HCT116 (cell line): ENCODE measurements at regions not wholly inside any gene's neighbourhood (a gene's known extent, or its start where the extent isn't known, plus 50 kb on each side); places are given as distances from the start of the nearest gene placed in this dataset.

ENCODE experiments used
- ATAC-seq: fragments of 200-7000 bp; cut with Tn5 transposase; 2 replicates; pipeline ENCODE4 v1.9.1; 2020; ENCODE audit warnings: mild to moderate bottlenecking, moderate library complexity
- BruUV-seq: library from RNA; stranded (reverse); fragments of 400-500 nt; replicated peaks from 2 replicates; lab custom pipeline; 2021; lab: Mats Ljungman, UMichigan
- CTCF ChIA-PET: fragments of 300-600 bp; sonication (Branson Sonifier 250); formaldehyde crosslinking; loops from one replicate; lab custom pipeline; 2021; ENCODE audit warnings: antibody characterized with exemption; lab: Charles Lee
- POLR2A ChIA-PET: fragments of 300-600, 350-600 bp; sonication (Branson Sonifier 250); formaldehyde crosslinking; loops from one replicate; lab custom pipeline; 2021; ENCODE audit warnings: antibody characterized with exemption; lab: Charles Lee
- RAD21 ChIA-PET, 2 experiments: fragments of 300-600 bp; sonication (Branson Sonifier 250); formaldehyde crosslinking; loops; one replicate each; lab custom pipeline; 2023; ENCODE audit warnings: low total read pairs in 2 of 2; ENCODE audit not compliant: uncharacterized antibody in 2 of 2, unreplicated experiment in 2 of 2, low non-redundant PET in 1 of 2; lab: Charles Lee
- DNase-seq: peaks from one replicate; pipeline ENCODE4 v3.0.0-alpha.2; 2010; ENCODE audit warnings: low read depth, low spot score
- H2AFZ ChIP-seq: fragments of 200-600 bp; shearing (Covaris generic), sonication (generic); 2 replicates; pipeline ENCODE4 v1.6.1; 2017; ENCODE audit warnings: low read depth, mixed run types, mixed read lengths, antibody characterized with exemption, low read length; ENCODE audit not compliant: poor library complexity, severe bottlenecking
- H3K27ac ChIP-seq: 2 replicates; pipeline ENCODE4 v1.5.1; 2012; ENCODE audit warnings: low read depth, low read length
- H3K27me3 ChIP-seq: fragments of 200-600 bp; sonication (generic); 2 replicates; pipeline ENCODE4 v1.6.1; 2016; ENCODE audit warnings: mixed run types, low read length, mixed read lengths; ENCODE audit not compliant: insufficient read depth
- H3K36me3 ChIP-seq, 2 experiments: fragments of 200-500 bp in 1 of 2; fragments of 200-600 bp in 1 of 2; sonication (Bioruptor generic) in 1 of 2; sonication (generic) in 1 of 2; 2 replicates each; pipeline versions ENCODE4 v1.5.1 to v1.6.1; 2014 to 2016; ENCODE audit warnings: low read length in 2 of 2, inconsistent platforms in 1 of 2, mixed read lengths in 1 of 2, mixed run types in 1 of 2; ENCODE audit not compliant: insufficient read depth in 2 of 2, control insufficient read depth in 1 of 2
- H3K4me1 ChIP-seq, 2 experiments: fragments of 200-600 bp in 1 of 2; sonication (generic) in 1 of 2; 2 replicates each; pipeline versions ENCODE4 v1.5.1 to v1.6.1; 2012 to 2017; ENCODE audit warnings: low read length in 2 of 2, inconsistent platforms in 1 of 2, mild to moderate bottlenecking in 1 of 2, mixed read lengths in 1 of 2, mixed run types in 1 of 2, moderate library complexity in 1 of 2; ENCODE audit not compliant: insufficient read depth in 2 of 2, control insufficient read depth in 1 of 2
- H3K4me2 ChIP-seq: fragments of 200-600 bp; sonication (generic); 2 replicates; pipeline ENCODE4 v1.6.1; 2017; ENCODE audit warnings: mixed run types, low read length, mixed read lengths
- H3K4me3 ChIP-seq, 2 experiments: fragments of 200-600 bp in 1 of 2; sonication (generic) in 1 of 2; replicated peaks in 1 of 2; 2 replicates each; pipeline ENCODE4 v1.5.1; 2011 to 2016; ENCODE audit warnings: low read length in 2 of 2, control low read depth in 1 of 2, low read depth in 1 of 2, mild to moderate bottlenecking in 1 of 2, mixed read lengths in 1 of 2, mixed run types in 1 of 2
- H3K79me2 ChIP-seq: fragments of 200-600 bp; sonication (generic); 2 replicates; pipeline ENCODE4 v1.6.1; 2017; ENCODE audit warnings: mild to moderate bottlenecking, mixed run types, low read length, moderate library complexity, mixed read lengths; ENCODE audit not compliant: insufficient read depth
- H3K9ac ChIP-seq: fragments of 200-600 bp; sonication (generic); 2 replicates; pipeline ENCODE4 v1.6.1; 2016; ENCODE audit warnings: low read length, mixed read lengths
- H3K9me2 ChIP-seq: fragments of 200-600 bp; sonication (generic), shearing (Covaris generic); 2 replicates; pipeline ENCODE4 v1.6.1; 2017; ENCODE audit warnings: mixed run types, mild to moderate bottlenecking, moderate library complexity; ENCODE audit not compliant: insufficient read depth
- H3K9me3 ChIP-seq, 2 experiments: fragments of 200-500 bp in 1 of 2; fragments of 200-600 bp in 1 of 2; sonication (Bioruptor generic) in 1 of 2; sonication (generic) in 1 of 2; 2 replicates each; pipeline ENCODE4 v1.6.1; 2014 to 2017; ENCODE audit warnings: low read length in 2 of 2, mixed read lengths in 2 of 2, inconsistent platforms in 1 of 2, low read depth in 1 of 2, mild to moderate bottlenecking in 1 of 2, mixed run types in 1 of 2, moderate library complexity in 1 of 2; ENCODE audit not compliant: control insufficient read depth in 1 of 2, insufficient read depth in 1 of 2
- H4K20me1 ChIP-seq: fragments of 200-600 bp; sonication (generic), shearing (Covaris generic); 2 replicates; pipeline ENCODE4 v1.6.1; 2017; ENCODE audit warnings: mixed run types, mild to moderate bottlenecking, moderate library complexity; ENCODE audit not compliant: insufficient read depth
- CBX3 ChIP-seq: IDR thresholded peaks from 2 replicates; pipeline ENCODE4 v1.6.1; 2012; ENCODE audit warnings: low read depth
- EZH2phosphoT487 ChIP-seq: fragments of 200-600 bp; IDR thresholded peaks from 2 replicates; pipeline ENCODE4 v1.6.1; 2018; ENCODE audit warnings: antibody characterized with exemption, borderline replicate concordance
- FOSL1 ChIP-seq: IDR thresholded peaks from 2 replicates; pipeline ENCODE4 v1.6.1; 2012; ENCODE audit warnings: low read depth
- POLR2A ChIP-seq: IDR thresholded peaks from 2 replicates; pipeline ENCODE4 v1.7.0; 2011; ENCODE audit warnings: borderline replicate concordance; ENCODE audit not compliant: insufficient read depth, insufficient read length; ENCODE audit errors: extremely low read depth
- POLR2AphosphoS5 ChIP-seq: IDR thresholded peaks from 2 replicates; pipeline ENCODE4 v1.6.1; 2011; ENCODE audit warnings: mild to moderate bottlenecking, low read depth, low read length, moderate library complexity
- RAD21 ChIP-seq: IDR thresholded peaks from 2 replicates; pipeline ENCODE4 v1.6.1; 2012; ENCODE audit warnings: low read depth, mild to moderate bottlenecking
- SIN3A ChIP-seq: IDR thresholded peaks from 2 replicates; pipeline ENCODE4 v1.6.1; 2012; ENCODE audit warnings: low read depth
- SRF ChIP-seq: IDR thresholded peaks from 2 replicates; pipeline ENCODE4 v1.6.1; 2012; ENCODE audit warnings: low read depth
- YY1 ChIP-seq: IDR thresholded peaks from 2 replicates; pipeline ENCODE4 v1.6.1; 2011; ENCODE audit warnings: low read length, low read depth, moderate library complexity, mild to moderate bottlenecking; ENCODE audit not compliant: insufficient replicate concordance; ENCODE audit errors: extremely low read depth
- ZFX ChIP-seq: fragments of 450-650 bp; IDR thresholded peaks from 2 replicates; pipeline ENCODE4 v1.6.1; 2017
- ZNF274 ChIP-seq: fragments of 200-500 bp; sonication (Bioruptor generic); IDR thresholded peaks from 2 replicates; pipeline ENCODE4 v1.6.1; 2014; ENCODE audit warnings: mild to moderate bottlenecking, low read depth, low read length, inconsistent platforms
- intact Hi-C: fragments of 100-400 bp; cut with micrococcal nuclease; formaldehyde crosslinking; loops from 2 replicates; pipeline ENCODE4 v1.10.0; 2022
- TF ChIP-seq, protein P1 (sequence below): IDR thresholded peaks from 2 replicates; pipeline ENCODE4 v1.6.1; 2012
- TF ChIP-seq, protein P2 (sequence below): IDR thresholded peaks from 2 replicates; pipeline ENCODE4 v1.6.1; 2012
- TF ChIP-seq, protein P3 (sequence below): IDR thresholded peaks from 2 replicates; pipeline ENCODE4 v1.6.1; 2012; ENCODE audit warnings: low read depth

DNA sequence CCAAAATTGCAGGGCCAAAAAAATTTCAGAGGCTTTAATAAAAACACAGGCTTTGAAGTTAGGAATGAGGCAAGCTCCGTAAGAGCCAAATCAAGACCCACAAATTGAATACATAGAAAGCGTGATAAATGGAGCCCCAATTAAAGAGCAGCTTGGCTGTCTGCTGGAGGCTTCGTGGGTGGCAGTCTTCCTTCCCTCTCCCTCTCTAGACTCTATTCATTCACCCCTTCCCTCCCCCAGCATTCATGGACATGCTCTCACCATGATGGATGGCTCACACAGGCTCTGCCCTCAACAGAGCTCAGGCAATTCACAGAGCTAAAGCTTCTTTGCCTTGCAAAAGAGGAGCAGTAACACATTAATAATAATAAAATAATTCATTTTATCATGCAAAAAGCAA is 214.1 kb downstream of the HERPUD2 start:
- H3K9ac ChIP-seq, result no peak overlapping the region
- TF ChIP-seq POLR2AphosphoS5 (no peak), SRF (no peak), CBX3 (no peak), YY1 (no peak), POLR2A (no peak), EZH2phosphoT487 (no peak), ZNF274 (no peak), SIN3A (no peak), RAD21 (no peak), FOSL1 (no peak), ZFX (no peak)
- TF ChIP-seq, protein P1, sequence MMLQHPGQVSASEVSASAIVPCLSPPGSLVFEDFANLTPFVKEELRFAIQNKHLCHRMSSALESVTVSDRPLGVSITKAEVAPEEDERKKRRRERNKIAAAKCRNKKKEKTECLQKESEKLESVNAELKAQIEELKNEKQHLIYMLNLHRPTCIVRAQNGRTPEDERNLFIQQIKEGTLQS, result no peak
- TF ChIP-seq, protein P2, sequence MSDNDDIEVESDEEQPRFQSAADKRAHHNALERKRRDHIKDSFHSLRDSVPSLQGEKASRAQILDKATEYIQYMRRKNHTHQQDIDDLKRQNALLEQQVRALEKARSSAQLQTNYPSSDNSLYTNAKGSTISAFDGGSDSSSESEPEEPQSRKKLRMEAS, result no peak
- TF ChIP-seq, protein P3, sequence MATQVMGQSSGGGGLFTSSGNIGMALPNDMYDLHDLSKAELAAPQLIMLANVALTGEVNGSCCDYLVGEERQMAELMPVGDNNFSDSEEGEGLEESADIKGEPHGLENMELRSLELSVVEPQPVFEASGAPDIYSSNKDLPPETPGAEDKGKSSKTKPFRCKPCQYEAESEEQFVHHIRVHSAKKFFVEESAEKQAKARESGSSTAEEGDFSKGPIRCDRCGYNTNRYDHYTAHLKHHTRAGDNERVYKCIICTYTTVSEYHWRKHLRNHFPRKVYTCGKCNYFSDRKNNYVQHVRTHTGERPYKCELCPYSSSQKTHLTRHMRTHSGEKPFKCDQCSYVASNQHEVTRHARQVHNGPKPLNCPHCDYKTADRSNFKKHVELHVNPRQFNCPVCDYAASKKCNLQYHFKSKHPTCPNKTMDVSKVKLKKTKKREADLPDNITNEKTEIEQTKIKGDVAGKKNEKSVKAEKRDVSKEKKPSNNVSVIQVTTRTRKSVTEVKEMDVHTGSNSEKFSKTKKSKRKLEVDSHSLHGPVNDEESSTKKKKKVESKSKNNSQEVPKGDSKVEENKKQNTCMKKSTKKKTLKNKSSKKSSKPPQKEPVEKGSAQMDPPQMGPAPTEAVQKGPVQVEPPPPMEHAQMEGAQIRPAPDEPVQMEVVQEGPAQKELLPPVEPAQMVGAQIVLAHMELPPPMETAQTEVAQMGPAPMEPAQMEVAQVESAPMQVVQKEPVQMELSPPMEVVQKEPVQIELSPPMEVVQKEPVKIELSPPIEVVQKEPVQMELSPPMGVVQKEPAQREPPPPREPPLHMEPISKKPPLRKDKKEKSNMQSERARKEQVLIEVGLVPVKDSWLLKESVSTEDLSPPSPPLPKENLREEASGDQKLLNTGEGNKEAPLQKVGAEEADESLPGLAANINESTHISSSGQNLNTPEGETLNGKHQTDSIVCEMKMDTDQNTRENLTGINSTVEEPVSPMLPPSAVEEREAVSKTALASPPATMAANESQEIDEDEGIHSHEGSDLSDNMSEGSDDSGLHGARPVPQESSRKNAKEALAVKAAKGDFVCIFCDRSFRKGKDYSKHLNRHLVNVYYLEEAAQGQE, result no peak
- TF ChIP-seq, all 23 proteins: peak for 0
- H3K79me2 ChIP-seq, result no peaks in the 10 kb centered on the region
- POLR2A ChIA-PET, result no interaction called here
- no peaks in the 10 kb centered on the region for H3K36me3 ChIP-seq
- no peaks in the 10 kb centered on the region for H3K27me3 ChIP-seq
- H3K9me3 ChIP-seq, result 0 out of 4 replicates have a peak, but pooled peaks cover 0 to 3% of the 10 kb centered on the region in 2 experiments
- no peaks in the 10 kb centered on the region for H3K4me1 ChIP-seq
- no TSS peak for BruUV-seq
- no peak overlapping the region for H3K4me2 ChIP-seq
- RAD21 ChIA-PET, result no interaction called here
- ATAC-seq, result no peak
- intact Hi-C loops, result no loop called here
- DNase-seq, result no peak
- no peak overlapping the region for H3K4me3 ChIP-seq
- H3K9me2 ChIP-seq, result no peaks in the 10 kb centered on the region
- H3K27ac ChIP-seq, result no peak overlapping the region
- no peaks in the 10 kb centered on the region for H4K20me1 ChIP-seq
- CTCF ChIA-PET, result no interaction called here
- no peak overlapping the region for H2AFZ ChIP-seq
